Peyer's patch (tissue), 4 donors: ENCODE measurements at regions not wholly inside any gene's neighbourhood (a gene's known extent, or its start where the extent isn't known, plus 50 kb on each side); places are given as distances from the start of the nearest gene placed in this dataset.

Experiments used
- CTCF ChIP-seq, 6 experiments: fragments of 450-650 bp in 4 of 6; fragments of 200-600 bp in 2 of 6; sonication (generic) in 1 of 6; IDR thresholded peaks; one replicate each; pipeline ENCODE4 v1.5.1; 2017 to 2019; ENCODE audit warnings: antibody characterized with exemption in 6 of 6, mild to moderate bottlenecking in 3 of 6, moderate library complexity in 1 of 6
- POLR2A ChIP-seq, 2 donors: fragments of 450-650 bp; IDR thresholded peaks; one replicate each; pipeline ENCODE4 v1.5.1; 2017; ENCODE audit warnings: antibody characterized with exemption in 2 of 2, mild to moderate bottlenecking in 2 of 2, moderate library complexity in 2 of 2

- no peak for TF ChIP-seq CTCF (IDR thresholded peaks at IDR 0.05)
- no peak for TF ChIP-seq POLR2A (IDR thresholded peaks at IDR 0.05)
These were observed 498.0 kb downstream of the BRD1 start for GRCh38 chr22:49329636-49330035.
